ENCODE measurements at regions not wholly inside any gene's neighbourhood (a gene's known extent, or its start where the extent isn't known, plus 50 kb on each side); places are given as distances from the start of the nearest gene placed in this dataset.

DNA sequence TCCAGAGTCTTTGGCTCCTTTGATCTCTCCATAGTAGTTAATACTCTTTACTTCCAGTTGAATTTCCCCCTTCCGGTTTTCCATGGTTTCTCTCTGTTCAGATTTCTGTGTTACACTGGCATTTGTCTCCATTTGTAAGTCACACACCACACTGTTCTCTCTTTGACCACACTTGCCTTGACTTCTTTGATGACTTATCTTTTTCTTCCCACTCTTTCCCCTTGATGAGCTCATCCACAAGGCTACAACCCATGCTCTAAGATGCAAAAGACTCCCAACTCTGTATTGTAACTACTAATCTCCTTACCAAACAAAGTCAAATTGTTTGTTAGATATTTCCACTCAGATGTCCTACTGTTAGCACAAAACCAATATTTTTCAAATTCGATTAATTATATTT, 242.7 kb upstream of the E2F7 start:
- TF ChIP-seq POLR2AphosphoS5 (IDR thresholded peaks at IDR 0.05) (no peak), CTCF (IDR thresholded peaks at IDR 0.05) (no peak), EP300 (IDR thresholded peaks at IDR 0.05) (no peak)
